COLO668 (cell line): ENCODE measurements at regions not wholly inside any gene's neighbourhood (a gene's known extent, or its start where the extent isn't known, plus 50 kb on each side); places are given as distances from the start of the nearest gene placed in this dataset.
"Not testable (repeated sequence)": the region's sequence is repeated elsewhere in the genome, so short reads cannot be mapped to it uniquely, and the experiment has no call there.

ENCODE experiments used
- DNase-seq: peaks from one replicate; lab custom pipeline; 2025; ENCODE audit not compliant: unreplicated experiment; lab: John Stamatoyannopoulos, UW

GRCh38 chr2:59850554-59850953 lies 702.9 kb downstream of the BCL11A start:
- no peak for DNase-seq

DNA sequence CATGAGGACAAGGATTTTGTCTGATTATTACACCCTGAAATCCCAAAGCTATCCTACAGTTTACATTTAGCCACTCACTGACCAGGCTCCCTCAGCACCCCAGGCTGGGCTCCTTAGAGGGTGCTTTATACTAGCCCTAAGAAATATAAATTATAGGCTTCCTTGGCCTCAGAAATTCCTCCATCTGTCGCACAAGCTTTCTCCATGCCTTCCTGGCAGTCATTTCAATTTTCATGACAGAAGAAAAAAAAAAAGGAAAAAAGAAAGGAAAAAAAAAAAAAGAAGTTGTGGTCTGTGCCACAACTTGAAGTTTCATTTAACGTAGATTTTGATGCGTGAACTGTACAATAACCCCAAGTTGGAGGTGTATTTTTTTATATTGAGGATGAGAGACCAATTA lies 719.5 kb downstream of the BCL11A start:
- no peak for DNase-seq

DNA sequence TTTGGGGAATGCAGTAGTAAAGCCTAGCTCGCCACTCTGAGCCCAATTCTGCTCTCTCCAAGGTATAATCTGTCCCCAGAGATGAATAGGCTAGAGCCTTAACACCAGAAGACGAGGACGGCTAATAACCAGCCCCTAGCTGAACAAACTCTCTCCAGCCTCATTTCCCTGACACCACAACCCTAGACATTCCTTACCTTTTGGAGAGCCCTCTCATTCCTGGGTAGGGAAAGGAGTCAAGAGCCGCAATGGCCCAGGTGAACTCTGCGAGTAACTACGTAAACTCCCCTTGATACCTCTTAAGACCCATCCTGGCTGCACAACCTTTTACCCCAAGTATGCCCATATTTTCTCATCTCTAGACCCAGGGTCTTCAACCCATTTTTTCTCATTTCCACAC lies 722.9 kb downstream of the BCL11A start:
- DNase-seq = no peak

DNA sequence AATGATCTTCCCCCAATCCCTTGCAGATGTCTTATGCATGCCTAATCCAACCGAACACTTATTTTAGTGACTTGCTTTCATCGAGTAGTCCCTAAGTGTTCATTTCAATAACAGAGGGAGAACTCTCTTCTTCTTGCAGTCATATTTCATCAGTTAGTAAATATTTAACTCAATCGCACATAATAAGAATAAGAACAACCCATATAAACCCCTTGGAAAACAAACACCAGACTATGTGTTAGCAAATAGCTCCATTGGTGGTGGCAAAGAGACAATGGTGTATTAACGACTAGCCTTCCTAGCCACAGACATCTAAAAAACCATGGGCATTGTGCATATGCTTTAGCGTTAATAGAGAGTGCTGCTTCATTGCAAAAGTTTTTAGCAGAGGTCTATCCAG lies 725.8 kb downstream of the BCL11A start:
- DNase-seq = no peak

- DNase-seq = no peak
Measured at GRCh38 chr2:59826177-59826576, 727.3 kb downstream of the BCL11A start.

- DNase-seq = no peak
Measured at GRCh38 chr2:59824314-59824713, 729.1 kb downstream of the BCL11A start.

DNA sequence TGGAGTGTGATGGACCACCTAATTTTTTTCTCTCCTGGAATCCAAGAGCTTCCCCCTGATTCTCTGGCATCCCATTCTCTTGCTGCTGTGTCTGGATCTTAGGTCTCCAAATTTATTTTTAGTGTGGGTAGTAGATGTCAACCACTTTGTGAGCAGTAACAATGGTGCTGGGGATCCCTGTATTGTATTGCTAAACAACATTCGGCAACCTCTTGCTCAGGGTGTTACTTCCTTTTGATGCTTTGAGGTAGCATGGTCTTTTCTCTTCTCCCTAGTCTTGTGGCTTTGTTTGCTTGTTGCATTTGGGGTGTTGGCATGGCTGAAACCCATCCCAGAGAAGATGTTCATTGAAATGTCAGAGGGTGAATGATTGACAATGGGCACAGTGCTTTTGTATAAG lies 737.4 kb downstream of the BCL11A start:
- DNase-seq = no peak

DNA sequence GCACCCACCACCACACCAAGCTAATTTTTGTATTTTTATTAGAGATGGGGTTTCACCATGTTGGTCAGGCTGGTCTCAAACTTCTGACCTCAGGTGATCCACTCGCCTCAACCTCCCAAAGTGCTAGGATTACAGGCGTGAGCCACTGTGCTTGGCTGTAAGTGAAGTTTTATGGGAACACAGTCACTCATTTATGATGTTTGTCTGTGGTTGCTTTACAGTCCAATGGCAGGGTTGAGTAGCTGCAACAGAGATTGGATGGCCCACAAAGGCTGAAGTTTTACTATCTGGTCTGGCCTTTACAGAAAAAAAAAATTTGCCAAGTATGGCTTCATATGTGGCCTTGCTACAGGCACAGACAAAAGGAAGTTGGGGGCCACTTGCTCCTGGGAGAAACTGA lies 743.2 kb downstream of the BCL11A start:
- not testable (repeated sequence) for DNase-seq

- DNase-seq = no peak
Measured at GRCh38 chr2:59806486-59806885, 747.0 kb downstream of the BCL11A start.

DNA sequence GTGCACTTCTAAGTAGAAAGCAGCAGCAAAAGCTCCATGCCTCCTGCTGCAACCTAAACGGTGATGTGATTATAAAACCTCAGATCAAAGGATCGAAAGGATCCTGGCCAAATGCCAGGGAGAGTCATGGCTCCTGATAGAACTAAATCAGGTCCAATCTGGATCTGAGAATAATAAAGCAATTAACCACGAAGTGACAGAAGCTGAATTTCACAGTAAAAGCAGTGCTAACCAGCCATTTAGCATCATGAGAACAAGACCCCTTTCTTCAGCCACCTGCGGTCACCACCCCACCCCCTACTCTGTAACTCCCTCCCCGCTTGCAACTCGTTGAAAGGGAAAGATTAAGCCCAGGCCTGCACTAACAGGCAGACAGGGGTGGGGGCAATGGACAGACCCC lies 748.7 kb downstream of the BCL11A start:
- DNase-seq = peak; percentile 67

- DNase-seq = no peak
Measured at GRCh38 chr2:59803586-59803985, 749.9 kb downstream of the BCL11A start.

DNA sequence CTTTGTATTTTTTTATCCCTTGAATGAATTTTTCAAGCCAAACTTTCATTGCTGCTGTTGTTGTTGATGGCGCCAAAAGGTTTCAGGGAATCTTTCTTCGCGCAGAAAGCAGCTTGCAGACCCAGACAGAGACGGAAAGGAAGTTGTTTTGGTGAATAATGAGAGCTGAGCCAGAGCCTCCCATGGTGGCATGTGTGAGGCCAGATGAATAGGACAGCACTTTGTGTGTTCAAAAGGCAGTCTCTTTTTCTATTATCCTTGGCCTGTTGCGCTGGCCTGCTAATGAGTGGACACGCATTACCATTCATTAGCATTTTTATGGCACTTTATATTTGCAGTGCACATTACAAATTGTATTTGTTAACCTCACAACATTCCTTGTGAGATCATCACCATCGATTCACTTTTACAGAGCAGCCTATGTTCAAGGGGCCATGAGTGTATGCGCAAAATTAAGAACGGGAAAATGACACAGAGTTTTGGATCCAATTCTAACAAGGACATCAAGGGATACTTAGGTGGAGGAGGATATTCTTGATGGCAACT lies 754.7 kb downstream of the BCL11A start:
- no peak for DNase-seq

GRCh38 chr2:59791004-59791618 lies 762.3 kb downstream of the BCL11A start:
- no peak for DNase-seq

GRCh38 chr2:59790186-59791003 lies 763.1 kb downstream of the BCL11A start:
- DNase-seq = no peak

DNA sequence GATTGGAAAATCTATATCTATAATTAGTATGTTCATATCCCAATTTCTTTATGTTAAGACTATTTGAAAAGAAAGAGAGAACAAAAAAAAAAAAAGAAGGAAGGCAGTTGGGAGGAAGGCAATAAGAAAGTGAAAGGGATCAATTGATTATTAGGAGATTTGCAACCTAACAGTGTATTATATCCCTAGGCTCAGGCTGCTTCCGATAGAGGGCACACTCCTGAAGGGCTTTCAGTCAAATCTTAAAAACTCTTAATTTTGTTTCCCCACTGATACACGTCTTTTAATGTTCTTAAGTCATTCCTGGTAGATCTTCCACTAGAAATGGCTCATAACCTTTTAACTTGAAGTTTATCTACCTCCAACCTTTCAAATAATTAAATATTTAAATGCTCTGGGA lies 763.9 kb downstream of the BCL11A start:
- DNase-seq = no peak

- no peak for DNase-seq
Measured at GRCh38 chr2:59787095-59787494, 766.4 kb downstream of the BCL11A start.

GRCh38 chr2:59786684-59787083 lies 766.8 kb downstream of the BCL11A start:
- no peak for DNase-seq

DNA sequence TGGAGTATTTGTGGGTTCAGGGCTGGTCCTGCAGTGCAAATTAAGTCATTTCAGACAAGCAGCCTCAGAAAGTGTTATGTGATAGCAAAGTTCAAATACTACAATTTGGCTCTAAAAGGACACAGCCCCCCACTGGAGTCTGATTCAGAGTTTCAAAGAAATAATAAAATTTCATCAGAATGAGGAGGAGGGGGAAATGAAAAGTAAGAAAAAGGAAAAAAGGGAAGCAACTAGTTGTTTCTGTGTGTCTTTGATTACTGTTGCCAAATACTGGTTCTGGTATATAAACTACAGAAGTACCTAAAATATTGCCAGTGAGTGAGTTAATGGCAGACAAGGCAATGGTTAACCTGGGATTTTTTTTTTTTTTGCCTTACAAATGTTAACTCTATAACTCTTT lies 773.9 kb downstream of the BCL11A start:
- DNase-seq = no peak

DNA sequence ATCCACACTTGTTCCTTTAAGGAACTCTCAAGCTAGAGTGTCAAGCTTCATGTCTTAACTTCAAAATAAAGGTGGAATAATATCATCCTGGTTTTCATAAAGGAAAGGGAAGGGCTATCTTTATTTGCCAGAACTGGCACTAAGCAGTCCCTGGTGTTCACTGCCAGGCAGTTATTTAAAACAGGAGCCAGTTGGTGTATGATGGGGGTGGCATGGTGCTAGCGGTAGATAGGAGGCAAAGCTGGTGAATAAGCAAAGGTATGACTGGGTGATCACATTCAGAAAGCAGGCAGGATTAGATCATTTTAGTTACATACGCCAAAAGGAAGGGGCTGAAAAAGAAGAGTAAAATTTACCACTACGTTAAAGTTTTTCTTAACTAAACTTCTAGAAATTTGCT lies 776.3 kb downstream of the BCL11A start:
- DNase-seq = no peak

GRCh38 chr2:59776726-59777008 lies 776.8 kb downstream of the BCL11A start:
- no peak for DNase-seq

GRCh38 chr2:59774821-59775433 lies 778.5 kb downstream of the BCL11A start:
- DNase-seq = no peak

GRCh38 chr2:59770651-59771050 lies 782.8 kb downstream of the BCL11A start:
- no peak for DNase-seq
